H9 (cell line): ENCODE measurements at regions not wholly inside any gene's neighbourhood (a gene's known extent, or its start where the extent isn't known, plus 50 kb on each side); places are given as distances from the start of the nearest gene placed in this dataset.

ENCODE experiments used
- DNase-seq: peaks from one replicate; pipeline ENCODE4 v3.0.0-alpha.2; 2017
- H2AFZ ChIP-seq: one replicate; pipeline ENCODE4 v1.6.1; 2013; ENCODE audit warnings: mild to moderate bottlenecking, low read length, control low read depth, moderate library complexity
- H2AK5ac ChIP-seq: 2 replicates; pipeline ENCODE4 v1.6.1; 2013; ENCODE audit warnings: low read length, control low read depth, mixed read lengths; ENCODE audit not compliant: insufficient read length
- H2BK120ac ChIP-seq: one replicate; pipeline ENCODE4 v1.6.1; 2013; ENCODE audit warnings: low read depth, mild to moderate bottlenecking, low read length, control low read depth, inconsistent platforms; ENCODE audit not compliant: poor library complexity, severe bottlenecking
- H2BK12ac ChIP-seq: 2 replicates; pipeline ENCODE4 v1.6.1; 2013; ENCODE audit warnings: low read length, control low read depth, mixed read lengths, low read depth; ENCODE audit not compliant: insufficient read length
- H2BK15ac ChIP-seq: 2 replicates; pipeline ENCODE4 v1.6.1; 2013; ENCODE audit warnings: low read depth, low read length, control low read depth
- H2BK20ac ChIP-seq: one replicate; pipeline ENCODE4 v1.6.1; 2013; ENCODE audit warnings: low read depth, mild to moderate bottlenecking, low read length, control low read depth, inconsistent platforms; ENCODE audit not compliant: poor library complexity, severe bottlenecking
- H2BK5ac ChIP-seq: 2 replicates; pipeline ENCODE4 v1.6.1; 2013; ENCODE audit warnings: low read length, control low read depth, mixed read lengths; ENCODE audit not compliant: insufficient read length
- H3K14ac ChIP-seq: 2 replicates; pipeline ENCODE4 v1.6.1; 2013; ENCODE audit warnings: low read length, control low read depth; ENCODE audit not compliant: insufficient read depth
- H3K18ac ChIP-seq: 2 replicates; pipeline ENCODE4 v1.6.1; 2013; ENCODE audit warnings: low read depth, mild to moderate bottlenecking, mixed read lengths, low read length, control low read depth; ENCODE audit not compliant: insufficient read length
- H3K23ac ChIP-seq: 2 replicates; pipeline ENCODE4 v1.6.1; 2013; ENCODE audit warnings: low read length, control low read depth, mixed read lengths, low read depth; ENCODE audit not compliant: insufficient read length
- H3K23me2 ChIP-seq: 2 replicates; pipeline ENCODE4 v1.6.1; 2013; ENCODE audit warnings: low read depth, mild to moderate bottlenecking, mixed read lengths, low read length, control low read depth; ENCODE audit not compliant: insufficient read length, poor library complexity, severe bottlenecking
- H3K27ac ChIP-seq: 2 replicates; pipeline ENCODE4 v1.5.1; 2013; ENCODE audit warnings: low read length, control low read depth, mixed read lengths, low read depth; ENCODE audit not compliant: insufficient read length
- H3K27me3 ChIP-seq: 2 replicates; pipeline ENCODE4 v1.6.1; 2013; ENCODE audit warnings: low read length, control low read depth, inconsistent platforms; ENCODE audit not compliant: insufficient read depth
- H3K4ac ChIP-seq: 2 replicates; pipeline ENCODE4 v1.6.1; 2013; ENCODE audit warnings: low read depth, mild to moderate bottlenecking, control low read depth, inconsistent platforms, low read length, moderate library complexity
- H3K4me1 ChIP-seq: 2 replicates; pipeline ENCODE4 v1.6.1; 2013; ENCODE audit warnings: low read length, control low read depth, inconsistent platforms; ENCODE audit not compliant: insufficient read depth
- H3K4me2 ChIP-seq: 2 replicates; pipeline ENCODE4 v1.6.1; 2013; ENCODE audit warnings: low read length, control low read depth, mixed read lengths; ENCODE audit not compliant: insufficient read length, insufficient read depth
- H3K56ac ChIP-seq: 2 replicates; pipeline ENCODE4 v1.6.1; 2013; ENCODE audit warnings: low read depth, mild to moderate bottlenecking, mixed read lengths, low read length, control low read depth; ENCODE audit not compliant: insufficient read length
- H3K79me1 ChIP-seq: 2 replicates; pipeline ENCODE4 v1.6.1; 2013; ENCODE audit warnings: low read depth, mild to moderate bottlenecking, moderate library complexity, low read length, control low read depth, inconsistent platforms; ENCODE audit not compliant: insufficient read depth, poor library complexity, severe bottlenecking
- H3K79me2 ChIP-seq: 2 replicates; pipeline ENCODE4 v1.6.1; 2013; ENCODE audit warnings: low read length, control low read depth, inconsistent platforms; ENCODE audit not compliant: insufficient read depth
- H3K9ac ChIP-seq: 2 replicates; pipeline ENCODE4 v1.6.1; 2013; ENCODE audit warnings: low read length, control low read depth, mixed read lengths; ENCODE audit not compliant: insufficient read length; ENCODE audit errors: extremely low read depth
- H3K9me3 ChIP-seq: one replicate; pipeline ENCODE4 v1.6.1; 2013; ENCODE audit warnings: low read depth, low read length, inconsistent platforms; ENCODE audit not compliant: control insufficient read depth
- H3T11ph ChIP-seq: one replicate; pipeline ENCODE4 v1.6.1; 2013; ENCODE audit warnings: mild to moderate bottlenecking, low read length, control low read depth, inconsistent platforms
- H4K20me1 ChIP-seq: one replicate; pipeline ENCODE4 v1.6.1; 2013; ENCODE audit not compliant: control insufficient read depth, insufficient read length, insufficient read depth
- H4K5ac ChIP-seq: 2 replicates; pipeline ENCODE4 v1.6.1; 2013; ENCODE audit warnings: low read depth, mild to moderate bottlenecking, mixed read lengths, low read length, control low read depth; ENCODE audit not compliant: insufficient read length
- H4K8ac ChIP-seq: replicated peaks from 2 replicates; pipeline ENCODE4 v1.6.1; 2013; ENCODE audit warnings: low read length, control low read depth, mixed read lengths, low read depth; ENCODE audit not compliant: insufficient read length
- H4K91ac ChIP-seq: 2 replicates; pipeline ENCODE4 v1.6.1; 2013; ENCODE audit warnings: low read depth, mild to moderate bottlenecking, moderate library complexity, mixed read lengths, low read length, control low read depth; ENCODE audit not compliant: insufficient read length
- H3K27ac Mint-ChIP-seq, 3 experiments: 2 replicates in 2 of 3; 3 replicates in 1 of 3; pipeline ENCODE4 v1.8.0; 2020 to 2021; ENCODE audit warnings: mixed read lengths in 3 of 3, mild to moderate bottlenecking in 1 of 3, moderate library complexity in 1 of 3
- H3K27me3 Mint-ChIP-seq: 2 replicates; pipeline ENCODE4 v1.8.0; 2021; ENCODE audit warnings: low read depth, mild to moderate bottlenecking, moderate library complexity, mixed read lengths
- H3K36me3 Mint-ChIP-seq, 3 experiments: 2 replicates in 2 of 3; 3 replicates in 1 of 3; pipeline ENCODE4 v1.8.0; 2020 to 2021; ENCODE audit warnings: low read depth in 3 of 3, mixed read lengths in 3 of 3; ENCODE audit not compliant: insufficient read depth in 1 of 3
- H3K4me1 Mint-ChIP-seq, 2 experiments: 2 replicates each; pipeline ENCODE4 v1.8.0; 2020; ENCODE audit warnings: mixed read lengths in 2 of 2
- H3K4me3 Mint-ChIP-seq, 2 experiments: 2 replicates in 1 of 2; 3 replicates in 1 of 2; pipeline ENCODE4 v1.8.0; 2020 to 2021; ENCODE audit warnings: mild to moderate bottlenecking in 2 of 2, mixed read lengths in 2 of 2, moderate library complexity in 1 of 2
- H3K9me3 Mint-ChIP-seq, 2 experiments: 2 replicates in 1 of 2; 3 replicates in 1 of 2; pipeline ENCODE4 v1.8.0; 2020; ENCODE audit warnings: mild to moderate bottlenecking in 2 of 2, mixed read lengths in 2 of 2, moderate library complexity in 1 of 2
- WGBS: extraction: QIAGEN DNeasy Blood & Tissue Kit; methylation state at CpG from one replicate; pipeline ENCODE4 v1.1.7; 2013; ENCODE audit warnings: missing lambda C conversion rate, low lambda C conversion rate, mixed read lengths; ENCODE audit not compliant: insufficient read length; ENCODE audit errors: extremely low coverage; 5-methylcytosine and 5-hydroxymethylcytosine counted together
- TF ChIP-seq, protein P1 (sequence below): fragments of 200-600 bp; sonication (generic); conservative IDR thresholded peaks from 3 replicates; pipeline ENCODE4 v1.8.0; 2021; ENCODE audit warnings: antibody characterized with exemption, mild to moderate bottlenecking

DNA sequence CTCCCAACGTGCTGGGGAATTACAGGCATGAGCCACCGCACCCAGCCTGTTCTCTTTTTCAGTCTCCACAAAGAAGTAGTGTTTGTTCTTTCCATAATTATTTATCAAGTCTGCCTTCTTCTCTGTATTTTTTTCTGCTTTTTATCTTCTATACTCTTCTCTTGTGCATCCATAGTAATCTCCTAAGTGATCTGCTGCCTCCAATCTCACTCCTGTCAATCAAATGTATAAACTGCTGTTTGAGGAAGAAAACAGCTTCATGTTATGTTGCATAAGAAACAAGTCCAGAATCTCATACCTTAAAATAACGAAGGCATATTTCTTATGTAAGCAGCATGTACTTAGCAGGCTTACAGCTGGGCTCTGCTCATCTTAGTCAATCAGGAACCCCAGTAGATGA is 801.6 kb upstream of the NR2F2 start:
- Histone ChIP-seq H2AK5ac (no peak overlapping the region), H3K9ac (no peak overlapping the region), H3K9me3 (no peaks in the 10 kb centered on the region), H3K4me1 (no peaks in the 10 kb centered on the region), H4K20me1 (no peaks in the 10 kb centered on the region), H3K27me3 (no peaks in the 10 kb centered on the region), H4K5ac (no peak overlapping the region), H2BK20ac (no peak overlapping the region), H3T11ph (no peak overlapping the region), H3K18ac (no peak overlapping the region), H3K27ac (no peak overlapping the region), H3K23ac (no peak overlapping the region), H3K4ac (no peak overlapping the region), H3K56ac (no peak overlapping the region), H3K79me1 (no peaks in the 10 kb centered on the region), H3K23me2 (no peaks in the 10 kb centered on the region), H3K4me2 (no peak overlapping the region), H4K91ac (no peak overlapping the region), H2AFZ (no peak overlapping the region), H2BK120ac (no peak overlapping the region), H2BK12ac (no peak overlapping the region), H3K14ac (no peak overlapping the region), H2BK15ac (no peak overlapping the region), H2BK5ac (no peak overlapping the region), H4K8ac (no peak overlapping the region), H3K79me2 (no peaks in the 10 kb centered on the region)
- no peaks in the 10 kb centered on the region for H3K4me1 Mint-ChIP-seq
- WGBS: no CpG with 5 or more reads among the region's 3 CpGs
- peaks cover 0 to 9% (median 0%) of the 10 kb centered on the region in 3 experiments; a peak in 4 of 7 replicates for H3K36me3 Mint-ChIP-seq
- no peak overlapping the region for H3K27ac Mint-ChIP-seq
- no peaks in the 10 kb centered on the region for H3K27me3 Mint-ChIP-seq
- peaks cover 0 to 6% of the 10 kb centered on the region in 2 experiments; a peak in 3 of 5 replicates for H3K9me3 Mint-ChIP-seq
- no peak overlapping the region for H3K4me3 Mint-ChIP-seq
- no peak for DNase-seq
- TF ChIP-seq, protein P1, sequence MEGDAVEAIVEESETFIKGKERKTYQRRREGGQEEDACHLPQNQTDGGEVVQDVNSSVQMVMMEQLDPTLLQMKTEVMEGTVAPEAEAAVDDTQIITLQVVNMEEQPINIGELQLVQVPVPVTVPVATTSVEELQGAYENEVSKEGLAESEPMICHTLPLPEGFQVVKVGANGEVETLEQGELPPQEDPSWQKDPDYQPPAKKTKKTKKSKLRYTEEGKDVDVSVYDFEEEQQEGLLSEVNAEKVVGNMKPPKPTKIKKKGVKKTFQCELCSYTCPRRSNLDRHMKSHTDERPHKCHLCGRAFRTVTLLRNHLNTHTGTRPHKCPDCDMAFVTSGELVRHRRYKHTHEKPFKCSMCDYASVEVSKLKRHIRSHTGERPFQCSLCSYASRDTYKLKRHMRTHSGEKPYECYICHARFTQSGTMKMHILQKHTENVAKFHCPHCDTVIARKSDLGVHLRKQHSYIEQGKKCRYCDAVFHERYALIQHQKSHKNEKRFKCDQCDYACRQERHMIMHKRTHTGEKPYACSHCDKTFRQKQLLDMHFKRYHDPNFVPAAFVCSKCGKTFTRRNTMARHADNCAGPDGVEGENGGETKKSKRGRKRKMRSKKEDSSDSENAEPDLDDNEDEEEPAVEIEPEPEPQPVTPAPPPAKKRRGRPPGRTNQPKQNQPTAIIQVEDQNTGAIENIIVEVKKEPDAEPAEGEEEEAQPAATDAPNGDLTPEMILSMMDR: no peak
